ENCODE measurements at regions not wholly inside any gene's neighbourhood (a gene's known extent, or its start where the extent isn't known, plus 50 kb on each side); places are given as distances from the start of the nearest gene placed in this dataset.
A peak's percentile ranks its signal among the peaks of the same experiment; 100 is the strongest.

DNA sequence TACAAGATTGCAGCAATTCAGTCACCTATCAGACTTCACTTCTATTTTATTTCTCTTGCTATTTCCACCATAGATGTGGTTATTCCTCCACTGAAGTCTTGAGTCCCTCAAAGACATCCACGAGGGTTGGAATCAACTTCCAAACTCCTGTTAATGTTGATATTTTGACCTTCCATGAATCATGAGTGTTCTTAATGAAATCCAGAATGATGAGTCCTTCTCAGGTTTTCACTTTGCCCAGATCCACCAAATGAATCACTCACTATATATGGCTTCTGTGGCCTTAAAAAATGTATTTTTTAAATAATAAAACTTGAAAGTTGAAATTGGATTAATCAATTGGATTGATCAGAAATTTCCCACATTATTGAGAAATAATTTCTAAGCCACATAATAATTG lies 1821.0 kb downstream of the EFNA5 start:
- Histone ChIP-seq H3K27ac (ENCODE audit: low read depth, low read length) (no peak overlapping the region), H3K27me3 (ENCODE audit: control insufficient read depth, insufficient read depth, low read length) (no peaks in the 10 kb centered on the region), H3K9me3 (ENCODE audit: control insufficient read depth, insufficient read depth, low read length) (no peaks in the 10 kb centered on the region), H3K4me3 (ENCODE audit: low read depth, low read length) (no peak overlapping the region)
- peak; percentile 3 for DNase-seq (ENCODE audit: low read depth, low spot score)
- POLR2A ChIA-PET: no interaction called here
- TF ChIP-seq, protein P1, sequence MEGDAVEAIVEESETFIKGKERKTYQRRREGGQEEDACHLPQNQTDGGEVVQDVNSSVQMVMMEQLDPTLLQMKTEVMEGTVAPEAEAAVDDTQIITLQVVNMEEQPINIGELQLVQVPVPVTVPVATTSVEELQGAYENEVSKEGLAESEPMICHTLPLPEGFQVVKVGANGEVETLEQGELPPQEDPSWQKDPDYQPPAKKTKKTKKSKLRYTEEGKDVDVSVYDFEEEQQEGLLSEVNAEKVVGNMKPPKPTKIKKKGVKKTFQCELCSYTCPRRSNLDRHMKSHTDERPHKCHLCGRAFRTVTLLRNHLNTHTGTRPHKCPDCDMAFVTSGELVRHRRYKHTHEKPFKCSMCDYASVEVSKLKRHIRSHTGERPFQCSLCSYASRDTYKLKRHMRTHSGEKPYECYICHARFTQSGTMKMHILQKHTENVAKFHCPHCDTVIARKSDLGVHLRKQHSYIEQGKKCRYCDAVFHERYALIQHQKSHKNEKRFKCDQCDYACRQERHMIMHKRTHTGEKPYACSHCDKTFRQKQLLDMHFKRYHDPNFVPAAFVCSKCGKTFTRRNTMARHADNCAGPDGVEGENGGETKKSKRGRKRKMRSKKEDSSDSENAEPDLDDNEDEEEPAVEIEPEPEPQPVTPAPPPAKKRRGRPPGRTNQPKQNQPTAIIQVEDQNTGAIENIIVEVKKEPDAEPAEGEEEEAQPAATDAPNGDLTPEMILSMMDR (IDR thresholded peaks at IDR 0.05; ENCODE audit: low read depth, low read length): no peak
- CTCF ChIA-PET: no interaction called here

DNA sequence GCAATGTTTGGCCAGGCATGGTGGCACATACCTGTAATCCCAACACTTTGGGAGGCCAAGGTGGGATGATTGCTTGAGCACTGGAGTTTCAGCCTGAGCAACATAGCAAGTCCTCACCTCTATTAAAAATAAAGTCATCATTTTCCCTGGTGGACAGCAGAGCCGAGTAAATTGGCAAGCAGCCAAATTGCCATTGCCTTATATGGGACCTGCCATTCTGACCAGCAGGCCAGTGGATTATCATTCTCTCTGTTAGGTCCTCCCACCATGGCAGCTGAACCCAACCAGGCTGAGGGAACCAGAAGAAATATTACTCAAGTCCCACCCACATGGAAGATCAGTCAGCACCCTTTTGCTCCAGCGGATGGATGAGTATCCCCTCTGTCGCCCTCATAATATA lies 1829.9 kb downstream of the EFNA5 start:
- POLR2A ChIA-PET: no interaction called here
- no peak overlapping the region for H3K4me3 ChIP-seq (ENCODE audit: low read depth, low read length)
- H3K27ac ChIP-seq (ENCODE audit: low read depth, low read length): no peak overlapping the region
- CTCF ChIA-PET: no interaction called here
- TF ChIP-seq, protein P1 (IDR thresholded peaks at IDR 0.05; ENCODE audit: low read depth, low read length): no peak
- no peaks in the 10 kb centered on the region for H3K9me3 ChIP-seq (ENCODE audit: control insufficient read depth, insufficient read depth, low read length)
- H3K27me3 ChIP-seq (ENCODE audit: control insufficient read depth, insufficient read depth, low read length): no peaks in the 10 kb centered on the region
- DNase-seq (ENCODE audit: low read depth, low spot score): no peak

DNA sequence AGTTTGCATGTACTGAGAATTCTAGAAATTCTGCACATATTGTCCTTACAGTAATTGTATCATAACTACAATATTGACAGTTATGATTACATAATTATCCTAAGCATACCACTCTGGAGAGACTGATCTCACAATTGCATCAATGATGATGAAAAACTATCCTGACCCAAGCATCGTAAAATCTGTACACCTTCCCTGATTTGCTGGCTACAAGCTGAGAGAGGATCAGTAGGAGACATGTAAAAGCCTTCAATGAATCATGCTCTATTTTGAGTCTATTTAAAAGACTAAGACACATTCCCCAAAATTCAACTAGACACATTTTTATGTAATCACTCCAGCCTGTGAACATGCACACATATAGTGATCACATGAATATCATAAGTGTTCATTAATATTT lies 1833.8 kb downstream of the EFNA5 start:
- Histone ChIP-seq H3K9me3 (ENCODE audit: control insufficient read depth, insufficient read depth, low read length) (no peaks in the 10 kb centered on the region), H3K4me3 (ENCODE audit: low read depth, low read length) (no peak overlapping the region), H3K27ac (ENCODE audit: low read depth, low read length) (no peak overlapping the region), H3K27me3 (ENCODE audit: control insufficient read depth, insufficient read depth, low read length) (no peaks in the 10 kb centered on the region)
- CTCF ChIA-PET: no interaction called here
- DNase-seq (ENCODE audit: low read depth, low spot score): no peak
- POLR2A ChIA-PET: no interaction called here
- TF ChIP-seq, protein P1 (IDR thresholded peaks at IDR 0.05; ENCODE audit: low read depth, low read length): no peak

DNA sequence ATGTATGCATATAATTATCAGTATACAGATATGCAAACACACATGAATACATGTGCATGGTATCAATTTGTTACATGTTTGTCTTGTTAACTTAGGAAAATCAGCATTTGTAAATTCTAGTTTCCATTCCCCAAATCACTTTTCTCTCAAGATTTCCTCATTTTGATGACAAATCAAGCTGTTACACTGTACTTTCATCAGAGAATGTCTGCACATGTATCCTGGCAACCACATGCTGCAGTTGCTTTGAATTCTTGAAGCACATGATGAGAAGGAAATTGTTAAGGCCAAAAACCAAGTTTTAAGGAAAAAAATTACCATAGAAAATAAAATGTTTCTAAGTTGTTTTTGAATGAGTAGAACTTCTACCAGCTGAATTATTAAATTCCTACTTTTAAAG lies 1834.5 kb downstream of the EFNA5 start:
- ChIA-PET CTCF (no interaction called here), POLR2A (no interaction called here)
- H3K4me3 ChIP-seq (ENCODE audit: low read depth, low read length): no peak overlapping the region
- no peak overlapping the region for H3K27ac ChIP-seq (ENCODE audit: low read depth, low read length)
- H3K27me3 ChIP-seq (ENCODE audit: control insufficient read depth, insufficient read depth, low read length): no peaks in the 10 kb centered on the region
- DNase-seq (ENCODE audit: low read depth, low spot score): peak; percentile 13
- TF ChIP-seq, protein P1 (IDR thresholded peaks at IDR 0.05; ENCODE audit: low read depth, low read length): no peak
- H3K9me3 ChIP-seq (ENCODE audit: control insufficient read depth, insufficient read depth, low read length): no peaks in the 10 kb centered on the region

DNA sequence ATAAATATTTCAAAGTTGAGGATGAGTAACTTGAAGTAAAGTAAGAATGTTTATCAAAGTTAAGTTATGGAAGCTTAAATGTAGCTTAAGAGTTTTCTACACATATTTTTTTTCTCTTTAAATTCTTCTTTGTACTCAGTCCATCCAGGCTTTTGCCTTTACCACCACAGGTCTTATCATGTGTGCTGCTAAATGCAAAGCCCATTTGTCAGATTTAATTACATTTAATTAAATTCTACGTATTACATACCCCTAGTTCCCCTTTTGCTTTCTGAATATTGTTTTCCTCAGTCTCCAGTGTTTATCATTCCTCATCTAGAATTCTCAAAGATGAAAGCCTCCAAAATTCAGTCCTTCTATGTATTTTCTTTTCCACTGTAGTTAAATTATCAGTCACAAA lies 1841.9 kb downstream of the EFNA5 start:
- no peak overlapping the region for H3K4me3 ChIP-seq (ENCODE audit: low read depth, low read length)
- no peak overlapping the region for H3K27ac ChIP-seq (ENCODE audit: low read depth, low read length)
- no peaks in the 10 kb centered on the region for H3K9me3 ChIP-seq (ENCODE audit: control insufficient read depth, insufficient read depth, low read length)
- TF ChIP-seq, protein P1 (IDR thresholded peaks at IDR 0.05; ENCODE audit: low read depth, low read length): no peak
- ChIA-PET CTCF (no interaction called here), POLR2A (no interaction called here)
- H3K27me3 ChIP-seq (ENCODE audit: control insufficient read depth, insufficient read depth, low read length): no peaks in the 10 kb centered on the region
- DNase-seq (ENCODE audit: low read depth, low spot score): no peak
